ENCODE measurements at regions not wholly inside any gene's neighbourhood (a gene's known extent, or its start where the extent isn't known, plus 50 kb on each side); places are given as distances from the start of the nearest gene placed in this dataset.
A peak's percentile ranks its signal among the peaks of the same experiment; 100 is the strongest.

DNA sequence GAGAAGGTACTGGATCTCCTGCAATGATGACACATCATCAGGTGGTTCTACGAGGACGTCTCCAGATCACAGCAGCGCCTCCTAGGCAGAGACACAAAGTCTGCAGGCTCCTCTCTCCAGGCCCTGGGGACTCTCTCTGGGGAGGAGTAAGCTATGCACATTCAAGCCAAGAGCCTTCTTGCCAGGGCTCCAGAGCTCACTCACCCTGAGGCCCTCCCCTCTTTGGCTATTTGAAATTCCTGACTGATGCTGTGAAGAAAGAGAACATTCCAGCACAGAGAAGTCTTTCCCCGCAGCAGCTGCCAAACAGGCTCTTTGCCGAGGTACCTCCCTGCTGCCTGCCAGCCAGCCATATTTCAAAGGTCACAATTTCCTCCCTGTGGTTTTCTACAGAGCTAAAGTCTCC lies 204.9 kb downstream of the CSNK2A3 start:
- H3K9ac ChIP-seq (ENCODE audit: low read length) = no peak overlapping the region
- Mint-ChIP-seq H3K27ac (ENCODE audit: unreplicated experiment) (peak overlapping the region; percentile 74), H3K27me3 (ENCODE audit: low read depth, unreplicated experiment) (peaks cover 2% of the 10 kb centered on the region), H3K4me1 (ENCODE audit: low read depth, unreplicated experiment) (peaks cover 12% of the 10 kb centered on the region), H3K9me3 (ENCODE audit: unreplicated experiment) (peaks cover 9% of the 10 kb centered on the region), H3K4me3 (ENCODE audit: unreplicated experiment) (no peak overlapping the region), H3K36me3 (ENCODE audit: low read depth, unreplicated experiment) (peaks cover 2% of the 10 kb centered on the region)
- TF ChIP-seq CTCF (IDR thresholded peaks at IDR 0.05; ENCODE audit: insufficient read depth, low read depth, low read length) = peak; percentile 40
- TF ChIP-seq EZH2 (IDR thresholded peaks at IDR 0.05; ENCODE audit: insufficient read depth, low read length) = no peak
- DNase-seq (ENCODE audit: low read depth) = peak; percentile 86
- no peak overlapping the region for H3K27ac ChIP-seq (ENCODE audit: low read depth, low read length)
- no peaks in the 10 kb centered on the region for H4K20me1 ChIP-seq (ENCODE audit: insufficient read depth, low read length)
- no peak for FAIRE-seq
- no peak overlapping the region for H3K4me3 ChIP-seq (ENCODE audit: insufficient read depth, low read depth, low read length)
- no peaks in the 10 kb centered on the region for H3K36me3 ChIP-seq (ENCODE audit: insufficient read depth, low read length)
- H3K4me2 ChIP-seq (ENCODE audit: low read length) = no peak overlapping the region
- no peaks in the 10 kb centered on the region for H3K9me3 ChIP-seq (ENCODE audit: insufficient read depth, low read depth, low read length)
- H2AFZ ChIP-seq (ENCODE audit: low read depth, low read length) = no peak overlapping the region
- peaks cover 3% of the 10 kb centered on the region for H3K4me1 ChIP-seq (ENCODE audit: insufficient read depth, low read length)
- H3K79me2 ChIP-seq (ENCODE audit: insufficient read depth, low read length) = no peaks in the 10 kb centered on the region
- H3K27me3 ChIP-seq (ENCODE audit: insufficient read depth, low read length) = no peaks in the 10 kb centered on the region

DNA sequence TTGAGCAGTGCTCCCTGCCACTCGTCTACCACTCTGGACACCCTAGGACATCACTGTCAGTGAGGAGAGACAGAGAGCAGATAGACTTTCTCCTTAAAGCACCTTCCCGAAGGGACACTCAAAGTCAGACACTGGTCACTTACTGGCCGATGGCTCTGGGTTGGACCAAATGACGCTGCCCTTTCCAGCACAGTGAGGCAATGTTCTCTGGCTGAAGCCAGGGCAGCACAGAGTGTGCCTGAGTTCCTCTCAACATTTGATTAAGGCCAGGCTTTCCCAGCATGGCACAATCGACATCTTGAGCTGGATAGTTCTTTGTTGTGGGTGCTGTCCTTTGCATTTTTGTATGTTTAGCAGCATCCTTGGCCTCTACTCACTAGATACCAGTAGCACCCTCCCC lies 206.2 kb downstream of the CSNK2A3 start:
- Histone ChIP-seq H4K20me1 (ENCODE audit: insufficient read depth, low read length) (no peaks in the 10 kb centered on the region), H2AFZ (ENCODE audit: low read depth, low read length) (no peak overlapping the region), H3K9ac (ENCODE audit: low read length) (no peak overlapping the region), H3K4me3 (ENCODE audit: insufficient read depth, low read depth, low read length) (no peak overlapping the region), H3K27me3 (ENCODE audit: insufficient read depth, low read length) (no peaks in the 10 kb centered on the region), H3K36me3 (ENCODE audit: insufficient read depth, low read length) (no peaks in the 10 kb centered on the region), H3K4me1 (ENCODE audit: insufficient read depth, low read length) (peaks cover 3% of the 10 kb centered on the region), H3K79me2 (ENCODE audit: insufficient read depth, low read length) (no peaks in the 10 kb centered on the region), H3K27ac (ENCODE audit: low read depth, low read length) (no peak overlapping the region), H3K4me2 (ENCODE audit: low read length) (no peak overlapping the region), H3K9me3 (ENCODE audit: insufficient read depth, low read depth, low read length) (no peaks in the 10 kb centered on the region)
- Mint-ChIP-seq H3K27ac (ENCODE audit: unreplicated experiment) (no peak overlapping the region), H3K9me3 (ENCODE audit: unreplicated experiment) (peaks cover 11% of the 10 kb centered on the region), H3K4me1 (ENCODE audit: low read depth, unreplicated experiment) (peaks cover 12% of the 10 kb centered on the region), H3K4me3 (ENCODE audit: unreplicated experiment) (no peak overlapping the region), H3K27me3 (ENCODE audit: low read depth, unreplicated experiment) (peaks cover 5% of the 10 kb centered on the region), H3K36me3 (ENCODE audit: low read depth, unreplicated experiment) (peaks cover 2% of the 10 kb centered on the region)
- TF ChIP-seq EZH2 (IDR thresholded peaks at IDR 0.05; ENCODE audit: insufficient read depth, low read length) (no peak), CTCF (IDR thresholded peaks at IDR 0.05; ENCODE audit: insufficient read depth, low read depth, low read length) (no peak)
- FAIRE-seq = no peak
- DNase-seq (ENCODE audit: low read depth) = no peak

- peaks cover 11% of the 10 kb centered on the region for H3K9me3 Mint-ChIP-seq (ENCODE audit: unreplicated experiment)
- Histone ChIP-seq H3K9ac (ENCODE audit: low read length) (no peak overlapping the region), H3K4me1 (ENCODE audit: insufficient read depth, low read length) (peaks cover 3% of the 10 kb centered on the region), H3K9me3 (ENCODE audit: insufficient read depth, low read depth, low read length) (no peaks in the 10 kb centered on the region), H3K27me3 (ENCODE audit: insufficient read depth, low read length) (no peaks in the 10 kb centered on the region), H3K27ac (ENCODE audit: low read depth, low read length) (no peak overlapping the region), H4K20me1 (ENCODE audit: insufficient read depth, low read length) (no peaks in the 10 kb centered on the region), H3K4me3 (ENCODE audit: insufficient read depth, low read depth, low read length) (no peak overlapping the region), H2AFZ (ENCODE audit: low read depth, low read length) (no peak overlapping the region), H3K79me2 (ENCODE audit: insufficient read depth, low read length) (no peaks in the 10 kb centered on the region), H3K36me3 (ENCODE audit: insufficient read depth, low read length) (no peaks in the 10 kb centered on the region), H3K4me2 (ENCODE audit: low read length) (no peak overlapping the region)
- no peak overlapping the region for H3K4me3 Mint-ChIP-seq (ENCODE audit: unreplicated experiment)
- DNase-seq (ENCODE audit: low read depth) (no peak), FAIRE-seq (no peak)
- H3K27ac Mint-ChIP-seq (ENCODE audit: unreplicated experiment) = no peak overlapping the region
- TF ChIP-seq CTCF (IDR thresholded peaks at IDR 0.05; ENCODE audit: insufficient read depth, low read depth, low read length) (no peak), EZH2 (IDR thresholded peaks at IDR 0.05; ENCODE audit: insufficient read depth, low read length) (no peak)
- H3K27me3 Mint-ChIP-seq (ENCODE audit: low read depth, unreplicated experiment) = peaks cover 4% of the 10 kb centered on the region
- H3K4me1 Mint-ChIP-seq (ENCODE audit: low read depth, unreplicated experiment) = peaks cover 12% of the 10 kb centered on the region
- peaks cover 2% of the 10 kb centered on the region for H3K36me3 Mint-ChIP-seq (ENCODE audit: low read depth, unreplicated experiment)
These were observed 209.2 kb downstream of the CSNK2A3 start for GRCh38 chr11:11143849-11144248.
